ENCODE measurements at regions not wholly inside any gene's neighbourhood (a gene's known extent, or its start where the extent isn't known, plus 50 kb on each side); places are given as distances from the start of the nearest gene placed in this dataset.

- 87 to 91% methylated on average over 3 of the region's 3 CpGs for WGBS, 2 donors
- intact Hi-C loops (cut with DNase I) = no loop called here
- TF ChIP-seq CTCF (IDR thresholded peaks at IDR 0.05) (no peak), POLR2A (IDR thresholded peaks at IDR 0.05) (no peak)
- peaks cover 0 to 7% (median 3%) of the 10 kb centered on the region in 3 donors for H3K4me1 ChIP-seq
- no peak overlapping the region for H3K27ac ChIP-seq
- no peaks in the 10 kb centered on the region for H3K36me3 ChIP-seq
- no peaks in the 10 kb centered on the region for H3K27me3 ChIP-seq
- no peak for DNase-seq
- H3K4me3 ChIP-seq = no peak overlapping the region
- no peaks in the 10 kb centered on the region for H3K9me3 ChIP-seq
Observed at GRCh38 chr3:26259176-26259575, 363.4 kb upstream of the LRRC3B start.

- H3K27ac ChIP-seq = no peak overlapping the region
- no peaks in the 10 kb centered on the region for H3K36me3 ChIP-seq
- peaks cover 0 to 7% (median 3%) of the 10 kb centered on the region in 3 donors for H3K4me1 ChIP-seq
- no peak for TF ChIP-seq CTCF (IDR thresholded peaks at IDR 0.05)
- no peak for TF ChIP-seq POLR2A (IDR thresholded peaks at IDR 0.05)
- WGBS, 2 donors = 8 to 27% methylated on average over 1 of the region's 1 CpG
- no peaks in the 10 kb centered on the region for H3K27me3 ChIP-seq
- no peaks in the 10 kb centered on the region for H3K9me3 ChIP-seq
- no peak overlapping the region for H3K4me3 ChIP-seq
- DNase-seq = no peak
- intact Hi-C loops (cut with DNase I) = no loop called here
Observed at GRCh38 chr3:26260139-26260538, 362.4 kb upstream of the LRRC3B start.

- TF ChIP-seq CTCF (IDR thresholded peaks at IDR 0.05) = no peak
- no peak for TF ChIP-seq POLR2A (IDR thresholded peaks at IDR 0.05)
- peaks cover 0 to 7% (median 3%) of the 10 kb centered on the region in 3 donors for H3K4me1 ChIP-seq
- no peak overlapping the region for H3K4me3 ChIP-seq
- H3K27ac ChIP-seq = no peak overlapping the region
- no peaks in the 10 kb centered on the region for H3K27me3 ChIP-seq
- no peak for DNase-seq
- no peaks in the 10 kb centered on the region for H3K9me3 ChIP-seq
- 77% methylated on average over 4 of the region's 4 CpGs for WGBS, 2 donors
- intact Hi-C loops (cut with DNase I) = no loop called here
- no peaks in the 10 kb centered on the region for H3K36me3 ChIP-seq
Observed at GRCh38 chr3:26264708-26265107, 357.9 kb upstream of the LRRC3B start.

- no peak for DNase-seq
Observed at GRCh38 chr3:26271848-26272247, 350.7 kb upstream of the LRRC3B start.

GRCh38 chr3:26273196-26273595 is 349.4 kb upstream of the LRRC3B start:
- intact Hi-C loops (cut with DNase I) = no loop called here
- Histone ChIP-seq H3K9me3 (no peaks in the 10 kb centered on the region), H3K4me1 (no peaks in the 10 kb centered on the region), H3K36me3 (no peaks in the 10 kb centered on the region), H3K4me3 (no peak overlapping the region), H3K27me3 (no peaks in the 10 kb centered on the region), H3K27ac (no peak overlapping the region)
- no peak for DNase-seq
- TF ChIP-seq CTCF (IDR thresholded peaks at IDR 0.05) = no peak
- TF ChIP-seq POLR2A (IDR thresholded peaks at IDR 0.05) = no peak

More at GRCh38 chr3:26271848-26272247, 350.7 kb upstream of the LRRC3B start:
- no peaks in the 10 kb centered on the region for H3K36me3 ChIP-seq
- no peaks in the 10 kb centered on the region for H3K4me1 ChIP-seq
- intact Hi-C loops (cut with DNase I) = no loop called here
- TF ChIP-seq CTCF (IDR thresholded peaks at IDR 0.05) (no peak), POLR2A (IDR thresholded peaks at IDR 0.05) (no peak)
- H3K9me3 ChIP-seq = no peaks in the 10 kb centered on the region
- H3K27ac ChIP-seq = no peak overlapping the region
- no peaks in the 10 kb centered on the region for H3K27me3 ChIP-seq
- no peak overlapping the region for H3K4me3 ChIP-seq
